Common myeloid progenitor, CD34-positive (primary cell): ENCODE measurements at regions not wholly inside any gene's neighbourhood (a gene's known extent, or its start where the extent isn't known, plus 50 kb on each side); places are given as distances from the start of the nearest gene placed in this dataset.

Experiments
- CTCF ChIA-PET: fragments of 350-600 bp; sonication (Branson Sonifier 250); formaldehyde crosslinking; loops from one replicate; lab custom pipeline; 2021; ENCODE audit warnings: antibody characterized with exemption; lab: Charles Lee
- POLR2A ChIA-PET: fragments of 350-600 bp; sonication (Branson Sonifier 250); formaldehyde crosslinking; loops from one replicate; lab custom pipeline; 2021; ENCODE audit warnings: antibody characterized with exemption; lab: Charles Lee
- DNase-seq, 3 donors: peaks; one replicate each; pipeline versions ENCODE4 v3.0.0 to v3.0.0-alpha.2; 2013
- H3K27ac ChIP-seq, 2 experiments: 1 replicate in 1 of 2; 2 replicates in 1 of 2; pipeline ENCODE4 v1.7.0; 2013; ENCODE audit warnings: inconsistent platforms in 2 of 2, low read length in 2 of 2, mild to moderate bottlenecking in 2 of 2, low read depth in 1 of 2, moderate library complexity in 1 of 2; ENCODE audit not compliant: severe bottlenecking in 2 of 2, insufficient read depth in 1 of 2, poor library complexity in 1 of 2
- H3K27me3 ChIP-seq, 5 experiments: replicated peaks in 2 of 5; 1 replicate in 3 of 5; 2 replicates in 2 of 5; pipeline versions ENCODE4 v1.6.1 to v1.7.0; 2013; ENCODE audit warnings: low read length in 4 of 5, mild to moderate bottlenecking in 2 of 5, moderate library complexity in 2 of 5, inconsistent platforms in 1 of 5; ENCODE audit not compliant: insufficient read depth in 5 of 5, control insufficient read depth in 4 of 5
- H3K36me3 ChIP-seq, 4 experiments: 1 replicate in 2 of 4; 2 replicates in 2 of 4; pipeline versions ENCODE4 v1.6.1 to v1.7.0; 2013; ENCODE audit warnings: low read length in 3 of 4, control low read depth in 1 of 4, mild to moderate bottlenecking in 1 of 4; ENCODE audit not compliant: control insufficient read depth in 4 of 4, insufficient read depth in 4 of 4
- H3K4me1 ChIP-seq, 4 experiments: 1 replicate in 3 of 4; 2 replicates in 1 of 4; pipeline versions ENCODE4 v1.6.1 to v1.7.1; 2013; ENCODE audit warnings: low read length in 3 of 4, mild to moderate bottlenecking in 3 of 4, control low read depth in 1 of 4, inconsistent platforms in 1 of 4, moderate library complexity in 1 of 4; ENCODE audit not compliant: control insufficient read depth in 4 of 4, insufficient read depth in 4 of 4; ENCODE audit errors: control extremely low read depth in 1 of 4
- H3K4me3 ChIP-seq, 7 experiments: 1 replicate in 4 of 7; 2 replicates in 3 of 7; pipeline versions ENCODE4 v1.5.1 to v1.7.0; 2013; ENCODE audit warnings: mild to moderate bottlenecking in 7 of 7, low read length in 6 of 7, moderate library complexity in 6 of 7, inconsistent platforms in 2 of 7, low read depth in 2 of 7, control low read depth in 1 of 7; ENCODE audit not compliant: insufficient read depth in 4 of 7, control insufficient read depth in 1 of 7; ENCODE audit errors: extremely low read depth in 1 of 7
- H3K9me3 ChIP-seq, 5 experiments: 1 replicate in 4 of 5; 2 replicates in 1 of 5; pipeline versions ENCODE4 v1.6.1 to v1.7.1; 2013; ENCODE audit warnings: low read length in 4 of 5, mild to moderate bottlenecking in 2 of 5, inconsistent platforms in 1 of 5, low read depth in 1 of 5, moderate library complexity in 1 of 5; ENCODE audit not compliant: control insufficient read depth in 4 of 5, insufficient read depth in 2 of 5; ENCODE audit errors: control extremely low read depth in 1 of 5
- WGBS: methylation state at CpG from one replicate; pipeline ENCODE4 v1.1.5; 2013; ENCODE audit not compliant: insufficient coverage; 5-methylcytosine and 5-hydroxymethylcytosine counted together

- POLR2A ChIA-PET: no interaction called here
- Histone ChIP-seq H3K9me3 (peaks cover 0 to 2% (median 0%) of the 10 kb centered on the region in 5 experiments), H3K27me3 (no peaks in the 10 kb centered on the region), H3K4me3 (no peak overlapping the region), H3K27ac (no peak overlapping the region), H3K36me3 (no peaks in the 10 kb centered on the region), H3K4me1 (peaks cover 0 to 6% (median under 1%) of the 10 kb centered on the region in 4 experiments)
- no peak for DNase-seq
- WGBS: no CpG with 5 or more reads among the region's 7 CpGs
- CTCF ChIA-PET: no interaction called here
Observed at GRCh38 chr5:58911270-58911669, 328.4 kb downstream of the RAB3C start.

- Histone ChIP-seq H3K4me3 (no peak overlapping the region), H3K27ac (no peak overlapping the region), H3K27me3 (no peaks in the 10 kb centered on the region), H3K9me3 (peaks cover 0 to 2% (median 0%) of the 10 kb centered on the region in 5 experiments), H3K4me1 (peaks cover 0 to 6% (median under 1%) of the 10 kb centered on the region in 4 experiments), H3K36me3 (no peaks in the 10 kb centered on the region)
- DNase-seq: peak in 2 of 3 donors; percentile 52 to 68
- WGBS: no CpG with 5 or more reads among the region's 1 CpG
- ChIA-PET CTCF (no interaction called here), POLR2A (no interaction called here)
Observed at GRCh38 chr5:58912116-58912515, 329.2 kb downstream of the RAB3C start.

GRCh38 chr5:58913406-58913990 is 330.6 kb downstream of the RAB3C start:
- ChIA-PET CTCF (interaction anchor here (1.1 to 1.2 kb wide), 2 partner anchors 20 to 474 kb away, joined by 3 read pairs; no protein-coding TSS in a partner anchor), POLR2A (no interaction called here)
- Histone ChIP-seq H3K27me3 (no peaks in the 10 kb centered on the region), H3K4me1 (peaks cover 0 to 6% (median under 1%) of the 10 kb centered on the region in 4 experiments), H3K27ac (no peak overlapping the region), H3K9me3 (peaks cover 0 to 2% (median 0%) of the 10 kb centered on the region in 5 experiments), H3K36me3 (no peaks in the 10 kb centered on the region), H3K4me3 (no peak overlapping the region)
- WGBS: no CpG with 5 or more reads among the region's 6 CpGs
- no peak for DNase-seq

GRCh38 chr5:58918021-58918729 is 335.3 kb downstream of the RAB3C start:
- Histone ChIP-seq H3K9me3 (no peaks in the 10 kb centered on the region), H3K36me3 (no peaks in the 10 kb centered on the region), H3K27me3 (no peaks in the 10 kb centered on the region), H3K4me1 (peaks cover 0 to 7% (median 0%) of the 10 kb centered on the region in 4 experiments), H3K27ac (no peak overlapping the region), H3K4me3 (no peak overlapping the region)
- no peak for DNase-seq
- 100% methylated on average over 2 of the region's 3 CpGs for WGBS
- ChIA-PET POLR2A (no interaction called here), CTCF (no interaction called here)
